SU-DHL-6 (cell line): ENCODE measurements at regions not wholly inside any gene's neighbourhood (a gene's known extent, or its start where the extent isn't known, plus 50 kb on each side); places are given as distances from the start of the nearest gene placed in this dataset.

Experiments used
- CTCF ChIP-seq: fragments of 200-600 bp; sonication (generic); IDR thresholded peaks from one replicate; pipeline ENCODE4 v1.5.1; 2017; ENCODE audit warnings: antibody characterized with exemption, mild to moderate bottlenecking, low read length, moderate library complexity; ENCODE audit not compliant: insufficient read depth, poor library complexity, severe bottlenecking
- EZH2phosphoT487 ChIP-seq: fragments of 200-600 bp; sonication (generic), shearing (Covaris generic); conservative IDR thresholded peaks from 2 replicates; pipeline ENCODE4 v1.6.1; 2018; ENCODE audit warnings: mild to moderate bottlenecking, antibody characterized with exemption, low read length, moderate library complexity, mixed read lengths

- TF ChIP-seq CTCF (no peak), EZH2phosphoT487 (no peak)
These were observed 53.6 kb downstream of the OLIG1 start for GRCh38 chr21:33123374-33124123.
